NCI-H82 (cell line): ENCODE measurements at regions not wholly inside any gene's neighbourhood (a gene's known extent, or its start where the extent isn't known, plus 50 kb on each side); places are given as distances from the start of the nearest gene placed in this dataset.
"Not testable (repeated sequence)": the region's sequence is repeated elsewhere in the genome, so short reads cannot be mapped to it uniquely, and the experiment has no call there.

Source experiments
- DNase-seq: peaks from one replicate; lab custom pipeline; 2025; lab: John Stamatoyannopoulos, UW

GRCh38 chr4:186814535-186815070 lies 90.9 kb upstream of the FAT1 start:
- no peak for DNase-seq

DNA sequence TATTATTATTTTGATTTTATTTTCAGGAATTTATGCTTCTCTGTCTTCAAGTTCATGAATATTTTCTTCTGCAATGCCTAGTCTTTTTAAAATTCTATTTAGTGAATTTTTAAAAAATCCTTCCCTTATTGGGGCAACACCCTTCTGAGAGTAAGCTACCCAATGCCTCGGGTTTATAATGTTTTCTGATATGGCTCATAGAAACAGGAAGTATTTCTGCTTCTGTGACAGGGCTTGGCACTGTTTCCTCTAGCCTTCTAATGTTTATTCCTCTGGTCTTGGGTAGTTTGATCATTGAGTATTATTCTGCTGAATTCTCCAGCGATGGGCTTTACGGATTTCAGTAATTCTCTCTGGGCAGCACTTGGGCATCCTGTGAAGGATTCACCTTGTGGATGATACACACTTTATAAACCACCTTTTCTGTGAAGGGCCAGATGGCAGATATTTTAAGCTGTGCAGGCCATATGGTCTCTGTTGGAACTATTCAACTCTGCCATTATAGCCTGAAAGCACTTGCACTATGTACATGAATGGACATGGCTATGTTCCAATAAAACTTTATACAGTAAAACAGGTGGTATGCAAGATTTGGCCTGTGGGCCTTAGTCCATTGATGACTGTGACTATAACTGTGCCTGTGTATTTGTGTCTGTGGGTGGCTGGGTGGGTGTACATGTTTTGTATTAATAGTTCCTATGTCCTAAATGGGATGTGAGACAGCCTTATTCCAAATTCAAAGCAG lies 95.9 kb upstream of the FAT1 start:
- DNase-seq, result peak; percentile 37

- peak; percentile 14 for DNase-seq
Measured at GRCh38 chr4:186820391-186820891, 96.8 kb upstream of the FAT1 start.

GRCh38 chr4:186823989-186824388 lies 100.3 kb upstream of the FAT1 start:
- no peak for DNase-seq

DNA sequence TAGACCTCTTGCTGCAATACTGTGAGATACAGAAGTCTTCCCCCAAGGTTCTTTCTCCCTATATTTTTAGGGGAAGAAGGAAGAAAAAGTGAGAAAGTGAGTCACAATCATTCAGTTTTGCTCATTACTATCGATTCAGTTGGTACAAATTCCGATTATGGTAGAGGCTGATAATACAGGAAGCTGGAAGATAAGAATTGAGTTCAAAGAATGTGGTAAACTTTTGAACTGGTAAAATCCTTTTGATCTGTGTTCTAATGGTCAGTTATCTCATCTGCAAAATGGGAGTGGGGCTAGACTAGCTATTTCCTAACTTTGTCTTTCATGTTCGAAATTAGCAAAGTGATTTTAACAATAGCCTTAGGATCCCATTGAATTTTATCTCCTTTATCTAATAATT lies 101.4 kb upstream of the FAT1 start:
- no peak for DNase-seq

GRCh38 chr4:186826006-186826405 lies 102.3 kb upstream of the FAT1 start:
- DNase-seq, result no peak

- DNase-seq, result no peak
Measured at GRCh38 chr4:186826846-186827533, 103.3 kb upstream of the FAT1 start.

- no peak for DNase-seq
Measured at GRCh38 chr4:186827534-186827897, 103.9 kb upstream of the FAT1 start.

DNA sequence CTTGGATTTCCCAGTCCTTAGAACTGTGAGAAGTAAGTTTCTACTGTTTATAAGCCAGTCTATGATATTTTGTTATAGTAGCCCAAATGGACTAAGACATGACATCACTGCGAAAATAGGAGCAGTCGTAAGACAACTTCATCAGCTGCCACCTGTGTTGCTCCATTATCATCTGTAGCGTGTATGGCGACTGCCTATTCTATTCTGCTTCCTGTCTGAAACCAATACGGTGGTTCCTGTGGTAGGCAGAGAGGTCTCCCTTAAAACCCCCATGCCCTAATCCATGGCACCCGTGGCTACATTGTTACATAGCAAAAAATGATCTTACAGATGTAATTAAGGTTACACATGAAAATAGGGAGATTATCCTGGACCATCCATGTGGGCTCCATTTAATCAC lies 105.4 kb upstream of the FAT1 start:
- no peak for DNase-seq

GRCh38 chr4:186829740-186830449 lies 106.2 kb upstream of the FAT1 start:
- DNase-seq, result no peak

GRCh38 chr4:186831574-186831973 lies 107.9 kb upstream of the FAT1 start:
- DNase-seq, result no peak

DNA sequence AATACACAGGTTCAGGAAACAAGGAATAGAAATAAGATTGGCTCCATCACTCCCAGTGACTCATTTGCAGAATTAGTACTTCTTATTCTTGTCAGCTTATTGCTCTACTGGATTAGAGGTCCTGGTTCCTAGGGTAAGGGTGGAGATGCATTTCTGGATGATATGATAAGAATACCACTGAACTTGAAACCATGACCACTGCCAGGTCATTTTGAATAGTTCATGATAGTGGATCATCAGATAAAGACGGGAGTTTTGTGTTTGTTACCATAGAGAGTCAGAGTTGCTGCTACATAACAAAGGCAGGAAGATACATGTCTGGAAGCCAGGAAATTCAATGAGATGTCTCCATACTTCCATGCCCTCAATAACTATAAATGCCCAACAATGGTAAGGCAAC lies 109.2 kb upstream of the FAT1 start:
- no peak for DNase-seq

DNA sequence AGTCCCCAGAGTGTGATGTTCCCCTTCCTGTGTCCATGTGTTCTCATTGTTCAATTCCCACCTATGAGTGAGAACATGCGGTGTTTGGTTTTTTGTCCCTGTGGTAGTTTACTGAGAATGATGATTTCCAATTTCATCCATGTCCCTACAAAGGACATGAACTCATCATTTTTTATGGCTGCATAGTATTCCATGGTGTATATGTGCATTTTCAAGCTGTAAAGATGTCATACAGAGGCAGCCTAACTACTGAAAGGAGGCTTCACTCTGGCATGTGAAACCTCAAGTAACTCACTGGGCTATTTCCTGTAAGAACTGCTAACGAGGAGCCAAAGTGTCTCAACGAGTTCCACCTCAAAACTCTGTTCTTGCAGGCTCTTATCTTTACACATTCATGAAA lies 113.8 kb upstream of the FAT1 start:
- DNase-seq, result not testable (repeated sequence)

GRCh38 chr4:186838295-186838694 lies 114.6 kb upstream of the FAT1 start:
- no peak for DNase-seq

- DNase-seq, result no peak
Measured at GRCh38 chr4:186839122-186840037, 115.7 kb upstream of the FAT1 start.

DNA sequence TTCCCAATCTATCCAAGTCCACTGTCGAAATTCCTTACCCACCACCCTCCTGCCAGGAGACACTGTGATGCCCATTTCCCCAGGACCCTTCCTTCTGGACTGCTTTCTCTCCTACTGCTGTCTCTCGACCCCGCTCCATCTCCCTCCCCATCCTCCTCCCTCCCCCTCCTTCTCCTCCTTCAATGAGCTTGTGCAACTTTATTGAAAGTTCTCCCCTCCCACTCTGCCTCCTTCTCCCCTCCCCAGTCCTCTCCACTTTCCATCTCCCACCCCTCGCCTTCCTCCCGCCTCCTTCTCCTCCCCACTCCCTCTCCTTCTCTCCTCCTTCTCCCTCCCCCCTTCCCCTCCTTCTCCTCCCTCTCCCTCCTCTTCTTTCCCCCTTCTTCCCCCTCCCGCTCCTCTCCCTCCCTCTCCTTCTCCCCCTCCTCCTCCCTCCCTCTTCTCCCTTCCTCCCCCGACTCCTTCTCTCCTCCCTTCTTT lies 116.6 kb upstream of the FAT1 start:
- no peak for DNase-seq

DNA sequence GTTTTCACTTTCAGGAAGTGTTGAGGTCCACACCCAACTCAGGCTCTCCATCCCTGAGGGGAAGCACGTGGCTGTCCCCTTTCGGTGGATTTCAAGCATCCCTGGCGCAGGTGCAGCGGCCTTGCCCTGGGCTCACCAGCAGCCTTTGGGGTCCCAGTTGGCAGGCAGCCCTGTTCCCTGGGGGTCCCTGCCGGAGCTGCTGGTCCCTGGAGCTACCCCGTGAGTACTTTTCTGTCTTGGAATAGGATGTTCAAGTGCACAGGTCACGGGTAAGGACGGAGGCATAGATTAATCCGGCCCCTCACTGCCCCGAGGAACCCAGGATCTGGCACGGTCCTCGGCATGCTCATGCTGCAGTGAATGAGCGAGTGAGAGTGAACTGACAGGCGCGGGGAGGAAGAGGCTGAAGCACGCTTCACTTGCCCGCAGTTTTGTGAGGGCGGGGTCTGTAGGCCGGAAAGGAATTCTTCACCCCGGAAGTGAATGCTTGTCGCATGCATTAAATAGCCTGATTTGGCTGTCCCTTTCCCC lies 117.2 kb upstream of the FAT1 start:
- no peak for DNase-seq

GRCh38 chr4:186844059-186844681 lies 120.5 kb upstream of the FAT1 start:
- no peak for DNase-seq

DNA sequence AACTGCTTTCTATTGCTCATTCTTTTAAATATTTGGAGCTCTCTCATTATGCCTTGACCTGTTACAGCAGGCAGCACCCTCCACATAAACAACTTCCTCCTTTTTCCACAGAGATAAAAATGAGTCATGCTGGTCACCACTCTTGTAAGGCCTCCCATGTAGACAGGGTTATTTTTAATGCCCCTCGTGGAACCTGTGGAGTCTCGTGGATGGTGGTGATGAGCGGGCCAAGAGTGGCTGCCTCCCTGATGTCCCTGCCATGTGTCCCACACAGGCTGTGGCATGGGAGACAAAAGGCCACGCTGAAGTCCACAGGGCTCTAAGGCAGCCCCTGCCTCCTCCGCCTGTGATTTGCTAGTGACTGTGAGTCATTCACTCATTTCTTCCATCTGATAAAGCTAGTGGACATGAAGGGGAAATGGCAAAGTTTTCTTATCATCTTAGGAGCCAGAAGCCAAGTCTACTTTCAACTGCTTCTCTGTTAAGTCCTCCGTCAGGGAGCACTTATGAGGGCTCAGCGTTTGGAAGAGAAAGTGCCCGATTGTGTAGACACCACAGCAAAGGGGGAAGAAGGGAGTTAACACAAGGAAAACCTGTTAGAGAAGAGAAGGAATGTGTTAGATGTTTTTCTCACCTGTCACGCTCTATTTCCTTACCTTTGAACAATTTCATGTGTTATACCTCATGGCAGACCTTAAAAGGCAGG lies 121.6 kb upstream of the FAT1 start:
- no peak for DNase-seq

DNA sequence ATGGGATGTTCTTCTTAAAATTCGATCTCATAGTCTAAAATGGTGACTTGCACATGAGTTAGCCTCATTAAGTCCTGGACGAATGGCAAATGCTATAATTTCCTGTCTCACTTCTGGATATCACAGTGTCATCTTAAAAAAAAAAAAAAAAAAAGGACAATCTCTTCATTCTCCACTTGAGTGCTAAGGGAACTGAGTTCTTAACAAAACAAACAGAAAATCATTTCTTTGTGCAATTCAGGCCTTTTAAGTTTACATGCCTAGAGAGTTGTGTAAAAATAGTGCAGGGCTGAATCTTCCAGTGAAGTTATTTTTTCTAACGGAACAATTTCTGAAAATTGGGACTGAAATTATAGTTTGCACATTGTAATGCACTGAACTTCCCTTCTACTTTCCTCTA lies 122.8 kb upstream of the FAT1 start:
- no peak for DNase-seq
